ENCODE measurements at regions not wholly inside any gene's neighbourhood (a gene's known extent, or its start where the extent isn't known, plus 50 kb on each side); places are given as distances from the start of the nearest gene placed in this dataset.

DNA sequence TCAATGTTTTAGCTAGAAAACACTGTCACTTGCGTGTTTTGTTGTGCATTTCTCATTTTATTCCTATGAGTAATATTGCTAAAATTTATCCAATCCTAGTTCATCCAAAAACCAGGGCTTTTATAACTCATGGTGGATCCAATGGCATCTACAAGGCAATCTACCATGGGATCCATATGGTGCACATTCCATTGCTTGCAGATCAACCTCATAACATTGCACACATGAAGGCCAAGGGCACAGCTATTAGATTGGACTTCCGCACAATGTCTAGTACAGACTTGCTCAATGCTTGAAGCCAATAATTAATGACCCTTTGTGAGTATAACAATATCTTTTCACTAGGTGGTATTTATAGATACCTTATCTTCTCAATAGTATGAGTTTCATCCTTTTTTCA, 57.2 kb upstream of the UGT2B7 start:
- no peak overlapping the region for H3K27ac ChIP-seq (ENCODE audit: low read length)
- no peak overlapping the region for H3K4me3 ChIP-seq (ENCODE audit: low read length)
- H3K27me3 ChIP-seq (ENCODE audit: control insufficient read depth, insufficient read depth, low read length) = no peaks in the 10 kb centered on the region
- no peak overlapping the region for H3K9ac ChIP-seq (ENCODE audit: low read length)
- no peaks in the 10 kb centered on the region for H3K9me3 ChIP-seq (ENCODE audit: control insufficient read depth, low read depth, low read length)
- H3K36me3 ChIP-seq (ENCODE audit: control insufficient read depth, low read depth, low read length) = no peaks in the 10 kb centered on the region
- no peaks in the 10 kb centered on the region for H3K4me1 ChIP-seq (ENCODE audit: control insufficient read depth, low read depth, low read length)

DNA sequence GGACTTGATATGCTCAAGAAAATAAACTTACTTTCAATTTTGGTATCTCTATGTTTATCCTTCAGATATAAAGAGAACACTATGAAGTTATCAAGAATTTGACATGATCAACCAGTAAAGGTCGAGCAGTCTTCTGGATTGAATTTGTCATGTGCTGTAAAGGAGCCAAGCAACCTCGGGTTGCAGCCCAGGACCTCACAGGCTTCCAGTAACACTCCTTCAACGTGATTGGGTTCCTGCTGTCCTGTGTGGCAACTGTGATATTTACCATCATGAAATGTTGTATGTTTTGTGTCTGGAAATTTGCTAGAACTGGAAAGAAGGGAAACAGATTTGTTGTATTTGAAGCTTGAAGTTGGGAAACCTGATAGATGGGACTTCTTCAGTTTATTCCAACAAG, 52.0 kb upstream of the UGT2B7 start:
- Histone ChIP-seq H3K9ac (ENCODE audit: low read length) (no peak overlapping the region), H3K4me3 (ENCODE audit: low read length) (no peak overlapping the region), H3K27me3 (ENCODE audit: control insufficient read depth, insufficient read depth, low read length) (no peaks in the 10 kb centered on the region), H3K27ac (ENCODE audit: low read length) (no peak overlapping the region), H3K4me1 (ENCODE audit: control insufficient read depth, low read depth, low read length) (no peaks in the 10 kb centered on the region), H3K36me3 (ENCODE audit: control insufficient read depth, low read depth, low read length) (no peaks in the 10 kb centered on the region), H3K9me3 (ENCODE audit: control insufficient read depth, low read depth, low read length) (no peaks in the 10 kb centered on the region)
